Vagina (tissue), 2 donors: ENCODE measurements at regions not wholly inside any gene's neighbourhood (a gene's known extent, or its start where the extent isn't known, plus 50 kb on each side); places are given as distances from the start of the nearest gene placed in this dataset.

ENCODE experiments used
- POLR2A ChIP-seq, 2 donors: fragments of 450-650 bp; IDR thresholded peaks; one replicate each; pipeline ENCODE4 v1.6.1; 2017; ENCODE audit warnings: antibody characterized with exemption in 2 of 2, mild to moderate bottlenecking in 2 of 2, moderate library complexity in 2 of 2
- POLR2AphosphoS5 ChIP-seq, 2 donors: sonication (generic); formaldehyde crosslinking; IDR thresholded peaks; one replicate each; pipeline ENCODE4 v1.9.0; 2017; ENCODE audit warnings: antibody characterized with exemption in 2 of 2, mild to moderate bottlenecking in 2 of 2, low read depth in 1 of 2; ENCODE audit not compliant: insufficient read depth in 1 of 2
- TF ChIP-seq, protein P1 (sequence below), 3 experiments: fragments of 450-650 bp in 2 of 3; fragments of 200-600 bp in 1 of 3; sonication (generic) in 1 of 3; IDR thresholded peaks; one replicate each; pipeline ENCODE4 v1.5.1; 2017 to 2019; ENCODE audit warnings: antibody characterized with exemption in 3 of 3, mild to moderate bottlenecking in 2 of 3, moderate library complexity in 2 of 3

DNA sequence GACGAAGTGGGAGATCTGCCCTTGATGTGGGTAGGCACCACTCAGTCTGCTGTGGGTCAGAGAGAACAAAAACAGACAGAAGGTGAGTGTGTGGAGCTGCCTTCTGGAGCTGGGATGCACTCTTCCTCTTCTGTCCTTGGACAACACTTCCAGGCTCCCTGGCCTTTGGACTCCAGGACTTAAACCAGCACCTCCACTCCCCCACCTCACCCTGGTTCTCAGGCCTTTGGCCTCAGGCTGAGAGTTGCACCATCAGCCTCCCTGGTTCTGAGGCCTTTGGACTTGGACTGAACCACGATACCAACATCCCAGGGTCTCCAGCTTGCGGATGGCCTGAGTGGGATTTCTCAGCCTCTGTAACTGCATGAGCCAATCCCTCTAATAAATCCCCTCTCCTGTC lies 68.1 kb upstream of the STUM start:
- TF ChIP-seq, protein P1, sequence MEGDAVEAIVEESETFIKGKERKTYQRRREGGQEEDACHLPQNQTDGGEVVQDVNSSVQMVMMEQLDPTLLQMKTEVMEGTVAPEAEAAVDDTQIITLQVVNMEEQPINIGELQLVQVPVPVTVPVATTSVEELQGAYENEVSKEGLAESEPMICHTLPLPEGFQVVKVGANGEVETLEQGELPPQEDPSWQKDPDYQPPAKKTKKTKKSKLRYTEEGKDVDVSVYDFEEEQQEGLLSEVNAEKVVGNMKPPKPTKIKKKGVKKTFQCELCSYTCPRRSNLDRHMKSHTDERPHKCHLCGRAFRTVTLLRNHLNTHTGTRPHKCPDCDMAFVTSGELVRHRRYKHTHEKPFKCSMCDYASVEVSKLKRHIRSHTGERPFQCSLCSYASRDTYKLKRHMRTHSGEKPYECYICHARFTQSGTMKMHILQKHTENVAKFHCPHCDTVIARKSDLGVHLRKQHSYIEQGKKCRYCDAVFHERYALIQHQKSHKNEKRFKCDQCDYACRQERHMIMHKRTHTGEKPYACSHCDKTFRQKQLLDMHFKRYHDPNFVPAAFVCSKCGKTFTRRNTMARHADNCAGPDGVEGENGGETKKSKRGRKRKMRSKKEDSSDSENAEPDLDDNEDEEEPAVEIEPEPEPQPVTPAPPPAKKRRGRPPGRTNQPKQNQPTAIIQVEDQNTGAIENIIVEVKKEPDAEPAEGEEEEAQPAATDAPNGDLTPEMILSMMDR (IDR thresholded peaks at IDR 0.05), result no peak
- TF ChIP-seq POLR2AphosphoS5 (IDR thresholded peaks at IDR 0.05; ENCODE audit: insufficient read depth in 1 of 2, low read depth in 1 of 2) (no peak), POLR2A (IDR thresholded peaks at IDR 0.05) (no peak)
